ENCODE measurements at regions not wholly inside any gene's neighbourhood (a gene's known extent, or its start where the extent isn't known, plus 50 kb on each side); places are given as distances from the start of the nearest gene placed in this dataset.

- TF ChIP-seq POLR2A (IDR thresholded peaks at IDR 0.05) (no peak), CTCF (IDR thresholded peaks at IDR 0.05) (no peak)
Measured at GRCh38 chr16:85543536-85543935, 69.6 kb upstream of the GSE1 start.

All from lower leg skin (tissue), 3 donors.